Central memory CD4-positive, alpha-beta T cell (primary cell): ENCODE measurements at regions not wholly inside any gene's neighbourhood (a gene's known extent, or its start where the extent isn't known, plus 50 kb on each side); places are given as distances from the start of the nearest gene placed in this dataset.

Experiments
- DNase-seq: peaks from one replicate; pipeline ENCODE4 v3.0.0; 2022

- DNase-seq: no peak
These were observed 1867.4 kb downstream of the SUCLG1 start for GRCh38 chr2:82591718-82592117.

GRCh38 chr2:82576656-82577055 lies 1882.4 kb downstream of the SUCLG1 start:
- no peak for DNase-seq

GRCh38 chr2:82539280-82539621 lies 1919.8 kb downstream of the SUCLG1 start:
- no peak for DNase-seq

- no peak for DNase-seq
These were observed 1920.3 kb downstream of the SUCLG1 start for GRCh38 chr2:82538590-82539279.

- DNase-seq: no peak
These were observed 1930.8 kb downstream of the SUCLG1 start for GRCh38 chr2:82528288-82528687.

GRCh38 chr2:82527124-82527523 lies 1932.0 kb downstream of the SUCLG1 start:
- DNase-seq: no peak

DNA sequence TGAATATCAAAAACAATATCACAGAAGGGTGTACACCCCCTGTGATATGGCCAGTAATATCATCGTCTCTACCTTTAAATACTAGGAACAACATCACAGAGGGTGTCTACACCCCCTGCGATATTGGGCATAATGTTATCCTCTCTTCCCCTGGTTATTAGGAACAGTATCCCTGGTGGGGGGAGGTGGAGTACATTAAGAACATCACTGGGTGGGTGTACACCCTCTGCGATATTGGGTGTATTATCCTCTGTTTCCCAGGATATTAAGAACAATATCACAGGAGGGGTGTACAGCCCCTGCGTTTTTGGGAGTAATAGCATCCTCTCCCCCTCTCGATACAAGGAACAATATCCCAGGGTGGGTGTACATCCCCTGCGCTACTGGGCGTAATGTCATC lies 1932.8 kb downstream of the SUCLG1 start:
- DNase-seq: no peak

GRCh38 chr2:82525744-82526143 lies 1933.3 kb downstream of the SUCLG1 start:
- DNase-seq: no peak

DNA sequence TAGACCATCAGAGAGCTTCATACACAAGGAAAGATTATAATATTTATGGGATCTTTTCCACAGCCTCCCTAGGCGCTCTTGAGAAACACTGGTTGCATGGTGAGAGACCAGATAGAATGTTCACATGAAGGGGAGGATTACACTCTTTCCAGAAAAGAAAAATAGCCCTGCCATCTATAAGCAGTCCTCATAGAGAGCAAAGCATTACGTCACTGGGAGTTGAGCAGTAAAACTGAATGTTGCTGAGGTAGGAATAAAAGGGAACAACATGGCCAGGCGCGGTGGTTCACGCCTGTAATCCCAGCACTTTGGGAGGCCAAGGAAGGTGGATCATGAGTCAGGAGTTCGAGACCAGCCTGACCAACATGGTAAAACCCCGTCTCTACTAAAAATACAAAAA lies 1934.3 kb downstream of the SUCLG1 start:
- DNase-seq: no peak

DNA sequence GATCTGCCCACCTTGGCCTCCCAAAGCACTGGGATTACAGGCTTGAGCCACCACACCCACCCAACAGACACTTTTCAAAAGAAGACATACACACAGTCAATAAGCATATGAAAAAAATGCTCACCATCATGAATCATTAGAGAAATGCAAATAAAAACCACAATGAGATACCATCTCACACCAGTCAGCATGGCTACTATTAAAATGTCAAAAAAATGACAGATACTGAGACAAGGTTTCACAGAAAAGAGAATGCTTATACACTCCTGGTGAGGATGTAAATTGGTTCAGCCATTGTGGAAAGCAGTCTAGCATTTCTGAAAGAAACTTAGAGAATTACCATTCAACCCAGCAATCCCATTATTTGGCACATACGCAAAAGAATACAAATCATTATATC lies 1947.2 kb downstream of the SUCLG1 start:
- no peak for DNase-seq

GRCh38 chr2:82508702-82509101 lies 1950.4 kb downstream of the SUCLG1 start:
- no peak for DNase-seq

GRCh38 chr2:82507657-82508056 lies 1951.4 kb downstream of the SUCLG1 start:
- DNase-seq: no peak

- no peak for DNase-seq
These were observed 1957.9 kb downstream of the SUCLG1 start for GRCh38 chr2:82501217-82501616.

GRCh38 chr2:82498777-82499443 lies 1960.2 kb downstream of the SUCLG1 start:
- DNase-seq: no peak

DNA sequence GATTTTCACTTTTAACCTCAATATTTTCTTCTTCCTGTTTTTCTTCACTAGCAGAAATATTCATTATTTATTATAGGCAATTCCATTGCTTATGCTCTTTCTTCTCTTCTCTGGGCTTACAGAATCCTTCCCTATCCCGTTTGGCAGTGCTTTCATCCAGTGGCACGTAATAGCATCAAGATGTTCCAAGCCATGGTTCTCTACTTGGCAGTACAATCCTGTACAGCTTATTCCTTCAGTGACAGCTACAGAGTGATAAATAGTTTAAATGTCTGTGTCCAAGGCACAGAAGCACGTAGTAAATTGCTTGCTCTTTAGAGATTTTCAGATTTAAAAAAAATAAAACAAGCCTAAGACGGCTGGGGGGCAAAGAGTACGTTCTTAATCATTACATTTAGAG lies 1964.3 kb downstream of the SUCLG1 start:
- no peak for DNase-seq

GRCh38 chr2:82491591-82491990 lies 1967.5 kb downstream of the SUCLG1 start:
- DNase-seq: no peak

GRCh38 chr2:82487354-82487753 lies 1971.7 kb downstream of the SUCLG1 start:
- DNase-seq: no peak

- DNase-seq: no peak
These were observed 1973.4 kb downstream of the SUCLG1 start for GRCh38 chr2:82485701-82486100.

DNA sequence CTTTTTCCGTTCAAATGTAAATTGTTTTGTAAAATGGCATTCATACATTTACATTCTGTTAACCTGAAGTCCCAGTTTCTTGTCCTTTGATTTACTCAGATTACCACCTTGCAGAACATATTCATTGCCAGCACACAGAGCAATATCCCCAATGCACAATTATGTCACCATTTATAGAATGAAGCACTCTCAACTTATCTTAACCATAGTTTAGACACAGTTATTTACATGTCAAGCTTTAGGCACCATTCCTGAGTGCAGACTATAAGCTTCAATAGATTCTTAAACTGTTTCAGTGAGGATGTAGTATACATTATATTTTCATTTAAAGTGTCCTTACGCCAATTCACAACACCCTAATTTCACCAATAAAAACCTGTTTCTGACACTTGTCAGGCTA lies 1977.9 kb downstream of the SUCLG1 start:
- no peak for DNase-seq

GRCh38 chr2:82478641-82479040 lies 1980.4 kb downstream of the SUCLG1 start:
- DNase-seq: no peak

DNA sequence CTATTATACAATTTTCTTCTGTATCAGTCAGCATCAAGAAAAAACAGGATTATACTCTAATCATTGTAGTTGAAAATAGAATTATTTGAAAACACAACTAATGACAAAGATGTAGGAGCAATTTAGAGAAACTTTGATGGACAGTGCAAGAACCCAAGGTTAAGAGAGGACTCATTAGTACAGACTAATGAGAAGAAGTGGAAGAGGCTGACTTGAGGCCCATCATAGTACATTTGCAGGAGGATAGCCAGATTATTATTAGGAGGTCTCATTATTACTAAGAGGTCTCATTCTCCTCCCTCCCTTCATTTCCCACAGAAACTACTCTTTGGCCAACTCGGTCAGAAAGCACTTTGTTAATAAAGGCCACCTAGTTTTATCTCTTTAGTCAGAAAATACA lies 1983.0 kb downstream of the SUCLG1 start:
- DNase-seq: no peak

DNA sequence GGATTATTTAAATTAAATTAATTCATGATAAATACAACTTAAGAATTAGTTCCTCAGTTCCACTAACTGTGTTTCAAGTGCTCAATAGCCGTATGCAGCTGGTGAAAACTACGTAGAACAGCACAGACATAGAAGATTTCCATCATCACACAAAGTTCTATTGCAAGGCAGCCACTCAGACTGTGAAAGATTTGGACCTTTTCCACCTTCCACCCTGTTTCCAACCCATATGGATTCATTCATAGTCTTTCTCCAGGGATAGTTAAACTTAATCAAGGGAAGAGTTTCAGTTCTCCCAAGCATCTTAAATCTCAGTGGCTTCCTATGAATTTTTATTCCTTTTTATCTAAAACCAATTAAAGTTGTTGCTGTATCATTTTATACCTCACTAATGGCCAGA lies 2030.8 kb downstream of the SUCLG1 start:
- DNase-seq: no peak

DNA sequence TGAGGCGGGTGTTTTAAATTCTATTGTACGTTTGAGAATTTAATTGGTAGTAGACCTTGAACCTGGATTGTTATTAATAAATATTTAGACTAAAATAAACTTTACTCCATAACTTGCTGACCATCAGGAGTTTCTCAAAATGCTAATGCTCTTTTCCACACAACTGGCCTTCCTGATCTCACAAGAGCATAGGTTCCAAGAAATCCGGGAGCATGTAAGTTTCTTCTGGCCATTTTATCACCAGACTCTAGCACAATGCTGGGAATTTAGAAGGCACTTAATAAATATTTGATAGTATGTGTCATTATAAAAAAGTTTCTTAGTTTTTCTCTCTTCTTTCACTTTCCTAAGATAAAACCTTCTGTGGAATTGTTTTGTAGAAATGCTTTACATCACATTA lies 2047.1 kb downstream of the SUCLG1 start:
- DNase-seq: no peak

DNA sequence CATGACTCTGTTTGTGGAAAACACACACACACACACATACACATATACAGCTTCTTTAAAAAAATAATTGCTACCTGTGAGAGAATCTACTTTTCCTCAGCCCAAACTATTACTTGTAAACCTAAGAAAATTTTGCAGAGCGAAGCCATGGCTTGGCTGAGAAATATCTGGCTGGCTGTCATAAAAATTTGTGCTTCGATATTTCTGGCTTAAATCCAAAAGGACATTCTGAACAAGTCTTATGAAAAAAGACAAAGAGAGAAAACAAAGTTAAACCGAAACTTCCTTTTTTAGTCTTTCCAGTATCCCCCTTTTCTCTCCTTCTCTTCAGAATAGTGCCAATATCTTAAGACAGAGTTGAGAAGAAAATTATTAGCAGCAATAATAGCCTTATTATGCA lies 2048.0 kb downstream of the SUCLG1 start:
- no peak for DNase-seq

- DNase-seq: no peak
These were observed 2063.5 kb downstream of the SUCLG1 start for GRCh38 chr2:82395531-82395930.
